ENCODE measurements at regions not wholly inside any gene's neighbourhood (a gene's known extent, or its start where the extent isn't known, plus 50 kb on each side); places are given as distances from the start of the nearest gene placed in this dataset.

DNA sequence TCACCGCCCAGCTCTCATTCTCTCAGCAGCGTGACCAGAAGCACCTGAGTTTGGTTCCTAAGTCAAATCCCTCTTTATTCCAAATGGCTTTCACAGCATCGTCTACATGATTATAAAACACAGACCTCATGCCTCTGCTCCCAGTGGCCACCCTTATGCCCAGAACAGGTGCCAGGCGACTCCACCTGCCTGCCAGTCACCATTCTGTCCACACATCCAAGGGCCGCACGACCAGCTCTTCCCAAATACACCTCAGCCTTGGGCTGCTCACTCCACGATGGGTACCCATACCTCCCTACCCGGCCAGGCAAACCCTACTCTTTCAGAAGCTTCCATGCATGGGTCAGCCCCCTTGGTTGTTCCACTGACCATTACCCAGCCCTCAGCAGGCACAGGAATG is 851.6 kb upstream of the SALL3 start:
- TF ChIP-seq, protein P1, sequence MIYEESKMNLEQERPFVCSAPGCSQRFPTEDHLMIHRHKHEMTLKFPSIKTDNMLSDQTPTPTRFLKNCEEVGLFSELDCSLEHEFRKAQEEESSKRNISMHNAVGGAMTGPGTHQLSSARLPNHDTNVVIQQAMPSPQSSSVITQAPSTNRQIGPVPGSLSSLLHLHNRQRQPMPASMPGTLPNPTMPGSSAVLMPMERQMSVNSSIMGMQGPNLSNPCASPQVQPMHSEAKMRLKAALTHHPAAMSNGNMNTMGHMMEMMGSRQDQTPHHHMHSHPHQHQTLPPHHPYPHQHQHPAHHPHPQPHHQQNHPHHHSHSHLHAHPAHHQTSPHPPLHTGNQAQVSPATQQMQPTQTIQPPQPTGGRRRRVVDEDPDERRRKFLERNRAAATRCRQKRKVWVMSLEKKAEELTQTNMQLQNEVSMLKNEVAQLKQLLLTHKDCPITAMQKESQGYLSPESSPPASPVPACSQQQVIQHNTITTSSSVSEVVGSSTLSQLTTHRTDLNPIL (CRISPR knock-in tag; IDR thresholded peaks at IDR 0.05; ENCODE audit: low read depth): no peak
- TF ChIP-seq, protein P2, sequence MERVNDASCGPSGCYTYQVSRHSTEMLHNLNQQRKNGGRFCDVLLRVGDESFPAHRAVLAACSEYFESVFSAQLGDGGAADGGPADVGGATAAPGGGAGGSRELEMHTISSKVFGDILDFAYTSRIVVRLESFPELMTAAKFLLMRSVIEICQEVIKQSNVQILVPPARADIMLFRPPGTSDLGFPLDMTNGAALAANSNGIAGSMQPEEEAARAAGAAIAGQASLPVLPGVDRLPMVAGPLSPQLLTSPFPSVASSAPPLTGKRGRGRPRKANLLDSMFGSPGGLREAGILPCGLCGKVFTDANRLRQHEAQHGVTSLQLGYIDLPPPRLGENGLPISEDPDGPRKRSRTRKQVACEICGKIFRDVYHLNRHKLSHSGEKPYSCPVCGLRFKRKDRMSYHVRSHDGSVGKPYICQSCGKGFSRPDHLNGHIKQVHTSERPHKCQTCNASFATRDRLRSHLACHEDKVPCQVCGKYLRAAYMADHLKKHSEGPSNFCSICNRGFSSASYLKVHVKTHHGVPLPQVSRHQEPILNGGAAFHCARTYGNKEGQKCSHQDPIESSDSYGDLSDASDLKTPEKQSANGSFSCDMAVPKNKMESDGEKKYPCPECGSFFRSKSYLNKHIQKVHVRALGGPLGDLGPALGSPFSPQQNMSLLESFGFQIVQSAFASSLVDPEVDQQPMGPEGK (CRISPR knock-in tag; IDR thresholded peaks at IDR 0.05; ENCODE audit: borderline replicate concordance): no peak
- TF ChIP-seq ARNTL (CRISPR knock-in tag; IDR thresholded peaks at IDR 0.05; ENCODE audit: borderline replicate concordance, low read depth): no peak
- TF ChIP-seq GLIS3 (CRISPR knock-in tag; IDR thresholded peaks at IDR 0.05): no peak
